Stimulated activated naive B cell treated with anti-CD40 and anti-IgM and Interleukin-4, amounts not matched to agents 10 μg/mL and 1 μg/mL and 100 μg/mL, for 72 hours (primary cell): ENCODE measurements at regions not wholly inside any gene's neighbourhood (a gene's known extent, or its start where the extent isn't known, plus 50 kb on each side); places are given as distances from the start of the nearest gene placed in this dataset.

Source experiments
- ATAC-seq, 2 donors: fragments of 150-1000 bp; cut with Tn5 transposase; replicated peaks; 2 replicates each; pipeline ENCODE4 v1.10.0; 2021; ENCODE audit warnings: moderate library complexity in 1 of 2
- DNase-seq: peaks from one replicate; pipeline ENCODE4 v3.0.0; 2021
- H3K27ac Mint-ChIP-seq: one replicate; pipeline ENCODE4 v1.8.0; 2022; ENCODE audit warnings: mild to moderate bottlenecking, mixed read lengths
- H3K27me3 Mint-ChIP-seq, 2 donors: one replicate each; pipeline ENCODE4 v1.8.0; 2022; ENCODE audit warnings: mixed read lengths in 2 of 2
- H3K36me3 Mint-ChIP-seq, 2 donors: one replicate each; pipeline ENCODE4 v1.8.0; 2022; ENCODE audit warnings: mixed read lengths in 2 of 2, mild to moderate bottlenecking in 1 of 2
- H3K4me1 Mint-ChIP-seq, 2 donors: one replicate each; pipeline ENCODE4 v1.8.0; 2022; ENCODE audit warnings: mixed read lengths in 2 of 2, mild to moderate bottlenecking in 1 of 2
- H3K4me3 Mint-ChIP-seq, 2 donors: one replicate each; pipeline ENCODE4 v1.8.0; 2022; ENCODE audit warnings: mild to moderate bottlenecking in 2 of 2, mixed read lengths in 2 of 2, moderate library complexity in 1 of 2
- H3K9me3 Mint-ChIP-seq, 2 donors: one replicate each; pipeline ENCODE4 v1.8.0; 2022; ENCODE audit warnings: mixed read lengths in 2 of 2, mild to moderate bottlenecking in 1 of 2

DNA sequence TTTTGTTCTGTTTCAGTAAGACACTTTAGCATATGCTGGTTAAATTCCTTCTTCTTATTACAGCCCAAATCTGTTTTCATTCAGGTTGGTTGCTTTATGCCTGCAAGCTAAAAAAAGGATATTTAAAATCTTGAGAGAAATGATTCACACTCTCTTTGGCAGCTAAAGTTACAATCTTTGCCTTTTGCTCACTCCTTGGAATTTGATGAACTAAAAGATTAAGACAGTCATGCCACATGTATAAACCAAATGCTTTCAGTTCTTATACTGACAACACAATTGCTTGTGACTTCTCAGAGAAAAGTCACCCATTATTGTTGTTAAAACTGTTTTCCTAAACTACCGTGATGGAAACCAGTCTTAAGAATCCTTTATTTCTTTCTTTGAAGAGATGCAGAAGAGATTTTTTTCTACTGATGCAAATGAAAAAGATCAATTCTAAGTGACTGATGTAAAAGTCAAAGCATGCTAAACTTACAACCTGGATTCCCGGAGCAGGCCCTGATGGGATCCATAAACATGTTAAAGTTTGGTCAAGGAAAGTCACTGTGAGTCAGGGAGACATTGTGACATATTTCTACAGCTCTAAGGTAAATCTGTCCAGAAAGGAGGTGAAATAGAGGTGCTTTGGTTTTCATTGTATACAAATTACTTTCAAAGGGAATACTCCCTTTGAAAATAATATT, 144.2 kb upstream of the CDH10 start:
- DNase-seq (no peak), ATAC-seq (no peak)
- H3K36me3 Mint-ChIP-seq, result no peaks in the 10 kb centered on the region
- H3K4me1 Mint-ChIP-seq, result no peaks in the 10 kb centered on the region
- H3K4me3 Mint-ChIP-seq, result no peak overlapping the region
- peaks cover 11 to 19% of the 10 kb centered on the region in 2 donors for H3K9me3 Mint-ChIP-seq
- no peak overlapping the region for H3K27ac Mint-ChIP-seq
- H3K27me3 Mint-ChIP-seq, result no peaks in the 10 kb centered on the region

GRCh38 chr5:24786108-24786507, 141.3 kb upstream of the CDH10 start:
- no peaks in the 10 kb centered on the region for H3K4me1 Mint-ChIP-seq
- H3K9me3 Mint-ChIP-seq, result peaks cover 8% of the 10 kb centered on the region in 2 donors
- no peak for DNase-seq
- no peak overlapping the region for H3K4me3 Mint-ChIP-seq
- H3K36me3 Mint-ChIP-seq, result no peaks in the 10 kb centered on the region
- no peak overlapping the region for H3K27ac Mint-ChIP-seq
- no peak for ATAC-seq
- no peaks in the 10 kb centered on the region for H3K27me3 Mint-ChIP-seq

GRCh38 chr5:24783596-24783995, 138.8 kb upstream of the CDH10 start:
- Mint-ChIP-seq H3K36me3 (no peaks in the 10 kb centered on the region), H3K4me1 (no peaks in the 10 kb centered on the region), H3K27me3 (no peaks in the 10 kb centered on the region), H3K9me3 (peaks cover 8% of the 10 kb centered on the region in 2 donors), H3K27ac (no peak overlapping the region), H3K4me3 (no peak overlapping the region)
- DNase-seq, result no peak
- no peak for ATAC-seq

- H3K9me3 Mint-ChIP-seq, result peaks cover 5 to 13% of the 10 kb centered on the region in 2 donors
Measured at GRCh38 chr5:24777392-24777791, 132.6 kb upstream of the CDH10 start.

DNA sequence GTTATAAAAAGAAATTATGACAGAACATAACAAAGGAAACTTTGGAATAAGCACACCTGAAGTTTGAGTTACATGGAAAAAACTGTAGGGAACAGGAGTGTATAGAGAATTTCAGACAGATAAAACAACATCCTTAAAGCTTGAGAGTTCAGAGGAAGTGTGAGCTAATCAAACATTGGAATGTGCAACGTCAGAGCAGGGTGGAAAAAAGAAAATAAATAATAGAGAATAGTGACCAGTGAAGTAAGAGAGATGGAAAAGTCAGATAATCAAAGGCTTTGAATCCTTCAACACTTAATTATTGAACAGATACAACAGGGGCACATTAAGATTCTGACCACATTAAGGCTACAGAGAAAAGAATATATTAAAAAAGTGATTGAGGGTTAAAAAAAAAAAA, 128.5 kb upstream of the CDH10 start:
- DNase-seq (no peak), ATAC-seq (no peak)
- Mint-ChIP-seq H3K9me3 (peaks cover 6 to 8% of the 10 kb centered on the region in 2 donors), H3K4me3 (no peak overlapping the region), H3K27ac (no peak overlapping the region), H3K4me1 (no peaks in the 10 kb centered on the region), H3K36me3 (no peaks in the 10 kb centered on the region), H3K27me3 (no peaks in the 10 kb centered on the region)

More at GRCh38 chr5:24777392-24777791, 132.6 kb upstream of the CDH10 start:
- H3K36me3 Mint-ChIP-seq, result no peaks in the 10 kb centered on the region
- no peaks in the 10 kb centered on the region for H3K4me1 Mint-ChIP-seq
- no peak overlapping the region for H3K27ac Mint-ChIP-seq
- no peaks in the 10 kb centered on the region for H3K27me3 Mint-ChIP-seq
- no peak overlapping the region for H3K4me3 Mint-ChIP-seq
- ATAC-seq (no peak), DNase-seq (no peak)

DNA sequence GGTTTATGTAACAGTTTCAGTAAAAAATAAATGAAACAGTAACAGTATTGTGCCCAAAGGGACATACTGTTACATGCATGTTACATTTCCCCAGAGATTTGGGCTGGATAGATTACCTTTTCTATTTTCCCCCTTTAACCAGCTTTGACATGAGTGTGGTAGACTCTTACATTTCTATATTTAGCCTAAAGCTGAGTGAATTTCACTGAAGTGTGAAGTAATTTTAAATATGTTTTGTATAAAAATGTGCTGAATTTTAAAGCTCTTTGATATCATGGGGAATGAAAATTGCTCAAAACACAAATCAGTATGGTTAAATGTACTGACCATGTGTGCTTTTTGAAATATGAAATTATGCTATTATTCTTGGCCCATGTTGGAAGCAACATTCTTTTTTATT, 122.3 kb upstream of the CDH10 start:
- ATAC-seq, result no peak
- Mint-ChIP-seq H3K9me3 (peaks cover 10 to 13% of the 10 kb centered on the region in 2 donors), H3K4me3 (no peak overlapping the region), H3K27ac (no peak overlapping the region), H3K4me1 (no peaks in the 10 kb centered on the region), H3K27me3 (no peaks in the 10 kb centered on the region), H3K36me3 (no peaks in the 10 kb centered on the region)
- DNase-seq, result no peak

GRCh38 chr5:24765219-24765618, 120.4 kb upstream of the CDH10 start:
- ATAC-seq (no peak), DNase-seq (no peak)
- H3K27me3 Mint-ChIP-seq, result no peaks in the 10 kb centered on the region
- no peak overlapping the region for H3K27ac Mint-ChIP-seq
- no peaks in the 10 kb centered on the region for H3K4me1 Mint-ChIP-seq
- no peak overlapping the region for H3K4me3 Mint-ChIP-seq
- H3K9me3 Mint-ChIP-seq, result peaks cover 13 to 15% of the 10 kb centered on the region in 2 donors
- no peaks in the 10 kb centered on the region for H3K36me3 Mint-ChIP-seq

DNA sequence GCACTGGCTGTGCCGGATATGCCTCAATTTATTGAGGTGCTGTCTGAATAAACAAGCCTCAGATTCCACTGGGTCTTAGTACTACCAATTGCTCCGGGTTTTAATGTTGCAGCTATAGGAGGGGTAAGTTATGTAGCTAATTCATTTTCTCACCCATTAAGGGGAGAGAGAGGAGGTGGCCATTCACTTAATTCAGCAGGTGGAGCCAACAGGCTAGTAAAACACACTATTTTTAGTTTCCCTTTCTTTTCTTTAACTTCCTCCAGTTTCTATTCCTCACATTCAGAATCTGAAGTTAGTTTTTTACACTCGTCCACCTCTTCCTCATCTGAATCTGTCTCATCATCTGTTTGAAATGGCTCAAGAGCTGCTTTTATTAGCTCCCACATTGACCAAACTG, 105.6 kb upstream of the CDH10 start:
- DNase-seq, result no peak

GRCh38 chr5:24749701-24750100, 104.9 kb upstream of the CDH10 start:
- DNase-seq (no peak), ATAC-seq (no peak)
- H3K36me3 Mint-ChIP-seq, result no peaks in the 10 kb centered on the region
- no peaks in the 10 kb centered on the region for H3K27me3 Mint-ChIP-seq
- H3K27ac Mint-ChIP-seq, result no peak overlapping the region
- H3K4me1 Mint-ChIP-seq, result no peaks in the 10 kb centered on the region
- H3K9me3 Mint-ChIP-seq, result peaks cover 5 to 16% of the 10 kb centered on the region in 2 donors
- H3K4me3 Mint-ChIP-seq, result no peak overlapping the region

More for the DNA sequence above, 105.6 kb upstream of the CDH10 start:
- no peak for ATAC-seq
- H3K4me3 Mint-ChIP-seq, result no peak overlapping the region
- no peaks in the 10 kb centered on the region for H3K36me3 Mint-ChIP-seq
- H3K27ac Mint-ChIP-seq, result no peak overlapping the region
- no peaks in the 10 kb centered on the region for H3K27me3 Mint-ChIP-seq
- peaks cover 5 to 16% of the 10 kb centered on the region in 2 donors for H3K9me3 Mint-ChIP-seq
- H3K4me1 Mint-ChIP-seq, result no peaks in the 10 kb centered on the region

GRCh38 chr5:24747327-24747726, 102.5 kb upstream of the CDH10 start:
- Mint-ChIP-seq H3K36me3 (no peaks in the 10 kb centered on the region), H3K4me1 (no peaks in the 10 kb centered on the region), H3K27me3 (no peaks in the 10 kb centered on the region), H3K9me3 (peaks cover 3 to 10% of the 10 kb centered on the region in 2 donors), H3K27ac (no peak overlapping the region), H3K4me3 (no peak overlapping the region)
- DNase-seq (no peak), ATAC-seq (no peak)

GRCh38 chr5:24742334-24742733, 97.6 kb upstream of the CDH10 start:
- H3K36me3 Mint-ChIP-seq, result no peaks in the 10 kb centered on the region
- no peak for ATAC-seq
- no peak for DNase-seq
- no peak overlapping the region for H3K4me3 Mint-ChIP-seq
- no peaks in the 10 kb centered on the region for H3K4me1 Mint-ChIP-seq
- no peaks in the 10 kb centered on the region for H3K27me3 Mint-ChIP-seq
- H3K9me3 Mint-ChIP-seq, result peaks cover 9 to 10% of the 10 kb centered on the region in 2 donors
- H3K27ac Mint-ChIP-seq, result no peak overlapping the region

DNA sequence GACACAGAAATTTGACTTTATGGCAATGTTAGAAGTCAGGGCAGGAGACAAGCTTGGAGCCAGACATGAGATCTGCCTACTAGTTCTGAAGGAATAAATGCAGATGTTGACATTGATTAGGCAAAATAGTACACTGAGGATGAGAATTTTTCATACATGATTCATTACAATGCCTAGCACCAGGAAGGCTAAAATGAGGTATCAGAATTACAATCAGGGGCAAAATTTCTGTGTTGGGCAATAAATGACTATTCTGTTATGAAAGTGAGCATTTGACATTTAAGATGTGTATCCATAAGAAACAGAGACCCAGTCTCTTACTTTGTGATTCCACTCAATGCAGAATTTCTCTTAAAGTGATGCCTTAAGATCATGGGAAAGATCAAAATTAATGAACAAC, 92.4 kb upstream of the CDH10 start:
- Mint-ChIP-seq H3K27ac (no peak overlapping the region), H3K36me3 (no peaks in the 10 kb centered on the region), H3K27me3 (no peaks in the 10 kb centered on the region), H3K9me3 (peaks cover 8 to 12% of the 10 kb centered on the region in 2 donors), H3K4me3 (no peak overlapping the region), H3K4me1 (no peaks in the 10 kb centered on the region)
- DNase-seq (no peak), ATAC-seq (no peak)

GRCh38 chr5:24735284-24735683, 90.5 kb upstream of the CDH10 start:
- Mint-ChIP-seq H3K36me3 (no peaks in the 10 kb centered on the region), H3K9me3 (peaks cover 8 to 11% of the 10 kb centered on the region in 2 donors), H3K4me1 (no peaks in the 10 kb centered on the region), H3K4me3 (no peak overlapping the region), H3K27me3 (no peaks in the 10 kb centered on the region), H3K27ac (no peak overlapping the region)
- no peak for ATAC-seq
- no peak for DNase-seq

DNA sequence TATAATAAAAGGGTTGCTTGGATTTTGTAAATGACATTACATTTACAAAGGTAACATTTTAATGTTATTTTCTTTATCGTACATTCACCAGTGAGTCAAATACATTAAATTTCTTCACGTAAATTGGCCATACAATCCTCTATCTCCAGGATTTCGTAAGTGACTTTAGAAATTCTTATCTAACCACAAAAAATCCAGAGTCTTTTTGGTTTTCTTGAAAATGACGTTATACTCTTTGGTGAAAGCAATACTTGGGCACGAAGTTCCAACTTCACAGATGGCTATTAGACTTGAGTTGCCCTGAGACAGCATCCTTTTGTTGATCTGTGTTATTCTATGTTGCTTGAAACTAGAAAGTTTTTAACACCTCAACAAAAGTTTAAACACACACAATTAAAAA, 87.4 kb upstream of the CDH10 start:
- no peak overlapping the region for H3K27ac Mint-ChIP-seq
- peaks cover 8 to 10% of the 10 kb centered on the region in 2 donors for H3K9me3 Mint-ChIP-seq
- H3K36me3 Mint-ChIP-seq, result no peaks in the 10 kb centered on the region
- no peak overlapping the region for H3K4me3 Mint-ChIP-seq
- DNase-seq, result no peak
- no peaks in the 10 kb centered on the region for H3K27me3 Mint-ChIP-seq
- no peaks in the 10 kb centered on the region for H3K4me1 Mint-ChIP-seq
- ATAC-seq, result no peak

GRCh38 chr5:24720743-24721142, 76.0 kb upstream of the CDH10 start:
- Mint-ChIP-seq H3K36me3 (no peaks in the 10 kb centered on the region), H3K27ac (no peak overlapping the region), H3K9me3 (peaks cover 0 to 3% of the 10 kb centered on the region in 2 donors), H3K4me3 (no peak overlapping the region), H3K27me3 (no peaks in the 10 kb centered on the region), H3K4me1 (no peaks in the 10 kb centered on the region)
- ATAC-seq (no peak), DNase-seq (no peak)

DNA sequence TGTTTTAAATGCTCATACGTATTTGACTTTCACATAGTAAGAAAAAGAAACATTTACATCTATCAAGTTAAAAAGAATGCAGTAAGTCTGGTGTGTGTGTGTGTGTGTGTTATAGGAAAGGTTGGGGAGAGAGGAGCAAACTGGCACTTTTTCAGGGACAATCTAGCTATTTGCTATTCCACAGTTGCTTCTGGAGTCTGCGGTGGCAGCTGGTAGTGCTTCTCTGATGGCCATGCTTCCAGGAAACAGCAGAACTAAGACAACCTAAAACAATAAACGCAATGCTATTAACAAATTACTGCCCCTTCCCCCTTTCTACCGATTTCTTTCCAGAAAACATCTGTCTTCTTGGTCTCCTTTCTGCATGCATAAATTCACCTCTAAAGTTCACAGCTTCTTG, 70.0 kb upstream of the CDH10 start:
- DNase-seq (no peak), ATAC-seq (no peak)
- no peak overlapping the region for H3K27ac Mint-ChIP-seq
- no peaks in the 10 kb centered on the region for H3K27me3 Mint-ChIP-seq
- H3K36me3 Mint-ChIP-seq, result no peaks in the 10 kb centered on the region
- H3K9me3 Mint-ChIP-seq, result peaks cover 0 to 3% of the 10 kb centered on the region in 2 donors
- no peaks in the 10 kb centered on the region for H3K4me1 Mint-ChIP-seq
- no peak overlapping the region for H3K4me3 Mint-ChIP-seq
